HepG2 (cell line): ENCODE measurements at regions not wholly inside any gene's neighbourhood (a gene's known extent, or its start where the extent isn't known, plus 50 kb on each side); places are given as distances from the start of the nearest gene placed in this dataset.

ENCODE experiments used
- ATAC-seq: fragments of 200-7000 bp; cut with Tn5 transposase; 3 replicates; pipeline ENCODE4 v1.9.1; 2020; ENCODE audit warnings: mild to moderate bottlenecking, moderate library complexity
- BruUV-seq: library from RNA; stranded (reverse); fragments of 400-500 nt; replicated peaks from 2 replicates; lab custom pipeline; 2021; lab: Mats Ljungman, UMichigan
- CTCF ChIA-PET: fragments of 300-600 bp; formaldehyde crosslinking; extraction: SDS; loops from one replicate; lab custom pipeline; 2021; ENCODE audit warnings: low total read pairs, inconsistent platforms, low intra/inter-chr PET ratio; lab: Yijun Ruan, JAX
- POLR2A ChIA-PET: fragments of 350-600 bp; sonication (Branson Sonifier 250); formaldehyde crosslinking; loops from one replicate; lab custom pipeline; 2020; ENCODE audit warnings: antibody characterized with exemption, inconsistent platforms; lab: Yijun Ruan, JAX
- DNase-seq: peaks from one replicate; pipeline ENCODE4 v3.0.0-alpha.2; 2015; ENCODE audit warnings: low spot score
- FAIRE-seq: peaks from 3 replicates; lab custom pipeline; 2011; peaks lifted over from hg19 to GRCh38; lab: Jason Lieb, UNC
- H2AFZ ChIP-seq: one replicate; pipeline ENCODE4 v1.6.1; 2011; ENCODE audit warnings: low read length, inconsistent platforms
- H3K27ac ChIP-seq: fragments of 300-600 bp; 3 replicates; pipeline ENCODE4 v1.8.0; 2011; ENCODE audit warnings: mixed run types, mild to moderate bottlenecking, mixed read lengths, low read length, inconsistent platforms; ENCODE audit not compliant: insufficient read depth; ENCODE audit errors: extremely low read length
- H3K27me3 ChIP-seq, 2 experiments: fragments of 200-600 bp in 1 of 2; 2 replicates in 1 of 2; 3 replicates in 1 of 2; pipeline versions ENCODE4 v1.6.0 to v1.8.0; 2011; ENCODE audit warnings: low read length in 2 of 2, mild to moderate bottlenecking in 2 of 2, moderate library complexity in 2 of 2, inconsistent platforms in 1 of 2; ENCODE audit not compliant: insufficient read depth in 2 of 2, control insufficient read depth in 1 of 2
- H3K36me3 ChIP-seq, 2 experiments: fragments of 200-600 bp in 1 of 2; replicated peaks in 1 of 2; 2 replicates in 1 of 2; 3 replicates in 1 of 2; pipeline versions ENCODE4 v1.5.1 to v1.8.0; 2011; ENCODE audit warnings: low read length in 2 of 2, inconsistent platforms in 1 of 2; ENCODE audit not compliant: insufficient read depth in 2 of 2, control insufficient read depth in 1 of 2
- H3K4me1 ChIP-seq: 2 replicates; pipeline ENCODE4 v1.5.1; 2012; ENCODE audit warnings: low read length, inconsistent platforms; ENCODE audit not compliant: insufficient read depth
- H3K4me2 ChIP-seq: 2 replicates; pipeline ENCODE4 v1.6.0; 2011; ENCODE audit warnings: low read depth, low read length, inconsistent platforms
- H3K4me3 ChIP-seq, 3 experiments: fragments of 200-600 bp in 1 of 3; sonication (generic), shearing (Covaris generic) in 1 of 3; replicated peaks in 1 of 3; 2 replicates each; pipeline ENCODE4 v1.5.1; 2011 to 2016; ENCODE audit warnings: low read length in 3 of 3, inconsistent platforms in 2 of 3, low read depth in 2 of 3, mild to moderate bottlenecking in 2 of 3, control low read depth in 1 of 3, mixed read lengths in 1 of 3; ENCODE audit not compliant: insufficient read depth in 1 of 3
- H3K79me2 ChIP-seq: one replicate; pipeline ENCODE4 v1.6.1; 2011; ENCODE audit warnings: low read length, inconsistent platforms; ENCODE audit not compliant: insufficient read depth
- H3K9ac ChIP-seq: 2 replicates; pipeline ENCODE4 v1.6.0; 2011; ENCODE audit warnings: mild to moderate bottlenecking, low read depth, low read length, inconsistent platforms; ENCODE audit not compliant: insufficient read depth
- H3K9me3 ChIP-seq: 2 replicates; pipeline ENCODE4 v1.5.1; 2012; ENCODE audit warnings: mild to moderate bottlenecking, low read length
- H4K20me1 ChIP-seq: 2 replicates; pipeline ENCODE4 v1.6.0; 2011; ENCODE audit warnings: inconsistent platforms, mild to moderate bottlenecking, low read length, moderate library complexity; ENCODE audit not compliant: insufficient read depth
- ATM ChIP-seq: fragments of 450-650 bp; IDR thresholded peaks from 2 replicates; pipeline ENCODE4 v1.7.1; 2017; ENCODE audit warnings: mild to moderate bottlenecking, borderline replicate concordance
- DMTF1 ChIP-seq: sonication (generic); formaldehyde crosslinking; IDR thresholded peaks from 2 replicates; pipeline ENCODE4 v1.4.0; 2020; ENCODE audit warnings: mild to moderate bottlenecking, missing genetic modification reagents
- GZF1 ChIP-seq: sonication (generic); formaldehyde crosslinking; IDR thresholded peaks from 2 replicates; pipeline ENCODE4 v1.5.1; 2020; ENCODE audit warnings: mild to moderate bottlenecking, missing genetic modification reagents
- HOXD1 ChIP-seq: sonication (generic); formaldehyde crosslinking; IDR thresholded peaks from 2 replicates; pipeline ENCODE4 v1.5.0; 2020; ENCODE audit warnings: missing genetic modification reagents
- IRF2 ChIP-seq: IDR thresholded peaks from 2 replicates; pipeline ENCODE4 v1.6.1; 2018; ENCODE audit warnings: missing genetic modification reagents, missing compliant biosample characterization
- MED8 ChIP-seq: sonication (generic); formaldehyde crosslinking; IDR thresholded peaks from 2 replicates; pipeline ENCODE4 v1.8.1; 2023; ENCODE audit warnings: mild to moderate bottlenecking, missing genetic modification reagents; ENCODE audit not compliant: insufficient replicate concordance
- RARA ChIP-seq: IDR thresholded peaks from 2 replicates; pipeline ENCODE4 v1.6.1; 2016; ENCODE audit warnings: missing genetic modification reagents, missing compliant biosample characterization
- RXRA ChIP-seq: sonication (generic); formaldehyde crosslinking; IDR thresholded peaks from 2 replicates; pipeline ENCODE4 v1.5.1; 2020; ENCODE audit warnings: missing genetic modification reagents
- TAF1 ChIP-seq: sonication (generic); formaldehyde crosslinking; IDR thresholded peaks from 2 replicates; pipeline ENCODE4 v1.4.0; 2020; ENCODE audit warnings: missing genetic modification reagents
- USF2 ChIP-seq, 2 experiments: sonication (generic) in 1 of 2; formaldehyde crosslinking in 1 of 2; IDR thresholded peaks; 2 replicates each; pipeline versions ENCODE4 v1.5.1 to v1.6.1; 2011 to 2020; ENCODE audit warnings: borderline replicate concordance in 1 of 2, low read depth in 1 of 2, low read length in 1 of 2, mild to moderate bottlenecking in 1 of 2, missing genetic modification reagents in 1 of 2, moderate library complexity in 1 of 2
- YY1 ChIP-seq: IDR thresholded peaks from 2 replicates; pipeline ENCODE4 v1.6.1; 2011; ENCODE audit warnings: low read length, low read depth, moderate library complexity, mild to moderate bottlenecking; ENCODE audit not compliant: insufficient read depth, insufficient replicate concordance
- ZBTB4 ChIP-seq: sonication (generic); formaldehyde crosslinking; IDR thresholded peaks from 2 replicates; pipeline ENCODE4 v1.4.0; 2020; ENCODE audit warnings: missing genetic modification reagents, mild to moderate bottlenecking, borderline replicate concordance
- ZFP36L2 ChIP-seq: sonication (generic); formaldehyde crosslinking; IDR thresholded peaks from 2 replicates; pipeline ENCODE4 v1.4.0; 2020; ENCODE audit warnings: missing genetic modification reagents
- ZNF12 ChIP-seq: sonication (generic); formaldehyde crosslinking; IDR thresholded peaks from 2 replicates; pipeline ENCODE4 v1.5.0; 2020; ENCODE audit warnings: missing genetic modification reagents
- WGBS: methylation state at CpG from one replicate; pipeline ENCODE4 v1.1.6; 2017; ENCODE audit warnings: low lambda C conversion rate; 5-methylcytosine and 5-hydroxymethylcytosine counted together
- in situ Hi-C: cut with HindIII; loops from 2 replicates; pipeline ENCODE4 v1.10.0; 2017; ENCODE audit warnings: low pct_unique_long_range_greater_than_20kb; ENCODE audit not compliant: extremely low pct_ligation_motif_present
- intact Hi-C: fragments of 100-400 bp; cut with micrococcal nuclease; formaldehyde crosslinking; loops from one replicate; pipeline ENCODE4 v1.10.0; 2022; ENCODE audit not compliant: unreplicated experiment

- no peak overlapping the region for H3K4me3 ChIP-seq
- no peak overlapping the region for H3K9ac ChIP-seq
- in situ Hi-C loops, result no loop called here
- no peaks in the 10 kb centered on the region for H3K4me1 ChIP-seq
- H3K27ac ChIP-seq, result no peak overlapping the region
- FAIRE-seq, result no peak
- no peaks in the 10 kb centered on the region for H3K79me2 ChIP-seq
- H2AFZ ChIP-seq, result no peak overlapping the region
- intact Hi-C loops, result no loop called here
- H3K9me3 ChIP-seq, result no peaks in the 10 kb centered on the region
- CTCF ChIA-PET, result no interaction called here
- no peak for TF ChIP-seq MED8 (CRISPR knock-in tag)
- no peak for TF ChIP-seq RXRA
- no peak for TF ChIP-seq USF2 (IDR thresholded peaks at IDR 0.05; ENCODE audit: low read depth, low read length)
- no peak for TF ChIP-seq USF2 (CRISPR knock-in tag; IDR thresholded peaks at IDR 0.05; ENCODE audit: borderline replicate concordance)
- TF ChIP-seq ZFP36L2 (CRISPR knock-in tag), result no peak
- no peak for TF ChIP-seq ZBTB4 (CRISPR knock-in tag)
- TF ChIP-seq ZNF12, result no peak
- no peak for TF ChIP-seq HOXD1 (CRISPR knock-in tag)
- no peak for TF ChIP-seq GZF1
- no peak for TF ChIP-seq DMTF1
- no peak for TF ChIP-seq YY1
- no peak for TF ChIP-seq TAF1
- no peak for TF ChIP-seq ATM
- no peak for TF ChIP-seq IRF2 (CRISPR knock-in tag)
- TF ChIP-seq RARA (CRISPR knock-in tag), result no peak
- H3K36me3 ChIP-seq, result no peaks in the 10 kb centered on the region
- 0% methylated on average over 1 of the region's 1 CpG for WGBS
- DNase-seq, result no peak
- no peaks in the 10 kb centered on the region for H3K27me3 ChIP-seq
- no peak for ATAC-seq
- H4K20me1 ChIP-seq, result no peaks in the 10 kb centered on the region
- no TSS peak for BruUV-seq
- POLR2A ChIA-PET, result no interaction called here
- H3K4me2 ChIP-seq, result no peak overlapping the region
Measured at GRCh38 chr3:147737376-147737775, 328.2 kb downstream of the ZIC1 start.
